Breast epithelium (tissue), 4 donors: ENCODE measurements at regions not wholly inside any gene's neighbourhood (a gene's known extent, or its start where the extent isn't known, plus 50 kb on each side); places are given as distances from the start of the nearest gene placed in this dataset.
A peak's percentile ranks its signal among the peaks of the same experiment; 100 is the strongest.

Experiments
- DNase-seq, 2 donors: peaks; one replicate each; pipeline ENCODE4 v3.0.0-alpha.2; 2019; ENCODE audit warnings: low spot score in 2 of 2
- H3K27ac ChIP-seq, 2 donors: fragments of 200-600 bp; sonication (generic) in 1 of 2; one replicate each; pipeline ENCODE4 v1.5.1; 2016 to 2019; ENCODE audit warnings: mild to moderate bottlenecking in 1 of 2
- H3K27me3 ChIP-seq, 2 donors: fragments of 200-600 bp; sonication (generic) in 1 of 2; one replicate each; pipeline versions ENCODE4 v1.5.1 to v1.6.0; 2017 to 2019; ENCODE audit warnings: control low read depth in 1 of 2, mild to moderate bottlenecking in 1 of 2
- H3K36me3 ChIP-seq: fragments of 200-600 bp; one replicate; pipeline ENCODE4 v1.5.1; 2019
- H3K4me1 ChIP-seq, 2 donors: fragments of 200-600 bp; sonication (generic); one replicate each; pipeline ENCODE4 v1.5.1; 2016 to 2019; ENCODE audit warnings: control low read depth in 1 of 2
- H3K4me3 ChIP-seq, 3 donors: fragments of 200-600 bp; sonication (generic); 1 replicate in 2 of 3; 2 replicates in 1 of 3; pipeline ENCODE4 v1.5.1; 2016 to 2019; ENCODE audit warnings: mild to moderate bottlenecking in 3 of 3, moderate library complexity in 2 of 3
- H3K9me3 ChIP-seq, 2 donors: fragments of 200-600 bp; sonication (generic) in 1 of 2; one replicate each; pipeline ENCODE4 v1.5.1; 2016 to 2019; ENCODE audit warnings: control low read depth in 1 of 2
- POLR2A ChIP-seq: fragments of 450-650 bp; IDR thresholded peaks from one replicate; pipeline ENCODE4 v1.6.1; 2016; ENCODE audit warnings: antibody characterized with exemption, mild to moderate bottlenecking, moderate library complexity
- POLR2AphosphoS5 ChIP-seq, 3 donors: sonication (generic); formaldehyde crosslinking; IDR thresholded peaks; one replicate each; pipeline ENCODE4 v1.6.1; 2017; ENCODE audit warnings: antibody characterized with exemption in 3 of 3
- intact Hi-C: fragments of 100-400 bp; cut with DNase I; formaldehyde crosslinking; loops from one replicate; pipeline ENCODE4 v1.15.1; 2023; ENCODE audit warnings: low total_unique reads
- TF ChIP-seq, protein P1 (sequence below), 3 donors: fragments of 450-650 bp; IDR thresholded peaks; one replicate each; pipeline ENCODE4 v1.5.1; 2016 to 2017; ENCODE audit warnings: antibody characterized with exemption in 3 of 3, mild to moderate bottlenecking in 3 of 3, moderate library complexity in 3 of 3

DNA sequence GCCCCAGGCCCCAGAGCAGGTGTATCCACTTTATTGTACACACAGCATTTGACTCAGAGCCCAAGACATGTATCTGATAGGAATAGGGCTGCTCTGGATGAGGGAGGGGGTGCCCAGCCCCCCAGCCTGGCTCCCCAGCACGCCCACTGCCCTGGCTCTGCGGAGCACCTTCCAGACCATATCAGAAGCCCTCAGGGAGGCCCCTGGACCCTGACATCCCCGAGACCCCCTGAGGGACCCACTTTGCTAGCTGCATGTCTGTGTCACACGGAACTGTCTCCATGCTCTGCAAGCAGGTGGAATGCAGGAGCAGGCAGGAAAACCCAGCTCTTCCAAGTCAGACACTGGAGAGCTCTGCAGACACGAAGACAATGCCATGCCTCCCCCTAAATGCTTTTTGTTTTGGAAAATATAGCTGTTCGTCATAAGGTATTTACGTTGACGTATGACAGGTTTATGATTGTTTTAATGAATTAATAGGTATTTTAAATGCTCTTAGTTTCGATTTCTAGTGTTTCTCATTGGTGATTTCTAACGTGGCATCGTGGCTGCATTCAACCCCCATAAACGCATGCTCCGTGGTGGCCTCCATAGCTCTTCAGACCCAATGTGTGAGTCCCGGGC is 92.8 kb upstream of the INSIG1 start:
- H3K27ac ChIP-seq = peak overlapping the region; percentile 70 to 94
- no peaks in the 10 kb centered on the region for H3K9me3 ChIP-seq
- H3K4me1 ChIP-seq = no peaks in the 10 kb centered on the region
- intact Hi-C loops = no loop called here
- DNase-seq = peak in 1 of 2 donors; percentile 34
- peak overlapping the region; percentile 37 to 63 (median 51) for H3K4me3 ChIP-seq
- TF ChIP-seq POLR2A = no peak
- no peak for TF ChIP-seq POLR2AphosphoS5 (IDR thresholded peaks at IDR 0.05)
- TF ChIP-seq, protein P1, sequence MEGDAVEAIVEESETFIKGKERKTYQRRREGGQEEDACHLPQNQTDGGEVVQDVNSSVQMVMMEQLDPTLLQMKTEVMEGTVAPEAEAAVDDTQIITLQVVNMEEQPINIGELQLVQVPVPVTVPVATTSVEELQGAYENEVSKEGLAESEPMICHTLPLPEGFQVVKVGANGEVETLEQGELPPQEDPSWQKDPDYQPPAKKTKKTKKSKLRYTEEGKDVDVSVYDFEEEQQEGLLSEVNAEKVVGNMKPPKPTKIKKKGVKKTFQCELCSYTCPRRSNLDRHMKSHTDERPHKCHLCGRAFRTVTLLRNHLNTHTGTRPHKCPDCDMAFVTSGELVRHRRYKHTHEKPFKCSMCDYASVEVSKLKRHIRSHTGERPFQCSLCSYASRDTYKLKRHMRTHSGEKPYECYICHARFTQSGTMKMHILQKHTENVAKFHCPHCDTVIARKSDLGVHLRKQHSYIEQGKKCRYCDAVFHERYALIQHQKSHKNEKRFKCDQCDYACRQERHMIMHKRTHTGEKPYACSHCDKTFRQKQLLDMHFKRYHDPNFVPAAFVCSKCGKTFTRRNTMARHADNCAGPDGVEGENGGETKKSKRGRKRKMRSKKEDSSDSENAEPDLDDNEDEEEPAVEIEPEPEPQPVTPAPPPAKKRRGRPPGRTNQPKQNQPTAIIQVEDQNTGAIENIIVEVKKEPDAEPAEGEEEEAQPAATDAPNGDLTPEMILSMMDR (IDR thresholded peaks at IDR 0.05) = no peak
- no peaks in the 10 kb centered on the region for H3K27me3 ChIP-seq
- H3K36me3 ChIP-seq = no peaks in the 10 kb centered on the region

DNA sequence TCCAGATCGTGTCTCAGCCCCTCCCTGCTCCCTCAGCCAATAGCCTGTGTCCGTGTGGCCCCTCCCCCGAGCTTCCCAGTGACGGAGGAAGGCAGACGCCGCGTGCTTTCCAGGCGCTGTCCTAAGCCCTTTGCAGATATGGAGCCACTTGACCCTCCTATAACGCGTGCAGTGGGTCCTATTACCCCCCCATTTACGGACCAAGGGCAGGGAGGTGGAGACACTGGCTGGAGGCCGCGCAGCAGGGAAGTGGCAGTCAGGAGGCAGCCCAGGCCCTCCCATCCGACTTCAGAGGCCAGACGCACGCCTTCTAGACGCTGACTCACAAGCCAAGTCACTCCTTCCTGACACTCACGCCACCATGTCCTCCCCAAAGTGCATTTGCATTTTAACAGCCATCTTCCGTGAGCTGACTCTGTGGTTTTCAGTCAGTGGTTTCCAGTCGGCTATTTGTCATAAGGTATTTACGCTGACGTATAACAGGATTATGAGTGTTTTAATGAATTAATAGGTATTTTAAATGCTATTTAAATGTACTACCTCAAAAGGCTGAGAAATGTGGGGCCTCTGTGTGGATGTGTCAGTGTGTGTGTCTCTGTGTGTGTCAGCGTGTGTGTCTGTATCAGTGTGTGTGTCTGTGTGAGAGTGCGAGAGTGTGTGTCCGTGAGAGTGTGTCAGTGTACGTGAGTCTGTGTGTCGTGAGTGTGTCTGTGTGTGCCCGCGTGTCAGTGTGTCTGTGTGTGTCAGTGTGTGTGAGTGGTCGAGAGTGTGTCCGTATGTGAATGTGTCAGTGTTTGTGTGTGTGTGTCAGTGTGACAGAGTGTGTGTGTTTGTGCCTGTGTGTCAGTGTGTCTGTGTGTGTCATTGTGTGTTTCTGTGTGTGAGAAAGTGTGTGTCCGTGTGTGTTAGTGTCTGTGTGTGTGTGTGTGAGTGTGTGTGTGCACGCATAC is 92.0 kb upstream of the INSIG1 start:
- Histone ChIP-seq H3K27me3 (no peaks in the 10 kb centered on the region), H3K4me1 (no peaks in the 10 kb centered on the region), H3K4me3 (peak overlapping the region; percentile 37 to 63 (median 51)), H3K27ac (peak overlapping the region; percentile 70 to 94), H3K36me3 (no peaks in the 10 kb centered on the region), H3K9me3 (no peaks in the 10 kb centered on the region)
- intact Hi-C loops = no loop called here
- DNase-seq = peak; percentile 54 to 76
- TF ChIP-seq, protein P1 (IDR thresholded peaks at IDR 0.05) = no peak
- peak; percentile 52 to 73 (median 66) for TF ChIP-seq POLR2AphosphoS5 (IDR thresholded peaks at IDR 0.05)

DNA sequence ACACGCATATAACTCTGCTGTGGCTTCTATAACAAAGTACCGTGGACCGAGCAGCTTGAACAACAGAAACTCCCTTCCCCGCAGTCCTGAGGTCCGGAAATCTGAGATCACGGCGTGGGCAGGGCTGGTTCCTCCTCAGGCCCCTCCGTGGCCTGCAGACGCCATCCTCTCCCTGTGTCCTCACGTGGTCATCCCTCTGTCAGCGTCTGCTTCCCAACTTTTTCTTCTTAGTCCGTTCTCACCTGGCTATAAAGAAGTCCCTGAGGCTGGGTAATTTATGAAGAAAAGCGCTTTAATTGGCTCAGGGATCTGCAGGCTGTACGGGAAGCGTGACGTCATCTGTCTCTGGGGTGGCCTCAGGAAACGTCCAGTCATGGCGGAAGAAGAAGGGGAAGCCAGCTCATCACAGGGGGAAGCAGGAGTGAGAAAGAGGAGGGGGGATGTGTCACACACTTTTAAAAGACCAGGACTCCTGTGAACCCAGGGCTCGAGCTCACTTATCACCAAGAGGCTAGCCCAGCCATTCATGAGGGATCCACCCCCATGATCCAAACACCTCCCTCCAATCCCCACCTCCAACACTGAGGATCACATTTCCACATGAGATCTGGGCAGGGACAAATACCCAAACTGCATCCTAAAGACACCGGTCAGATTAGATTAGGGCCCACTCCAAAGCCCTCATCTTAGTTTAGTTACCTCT is 91.2 kb upstream of the INSIG1 start:
- H3K27me3 ChIP-seq = no peaks in the 10 kb centered on the region
- no peaks in the 10 kb centered on the region for H3K9me3 ChIP-seq
- TF ChIP-seq POLR2A = no peak
- TF ChIP-seq POLR2AphosphoS5 (IDR thresholded peaks at IDR 0.05) = peak in 1 of 3 donors; percentile 44
- TF ChIP-seq, protein P1 (IDR thresholded peaks at IDR 0.05) = no peak
- H3K4me3 ChIP-seq = peak overlapping the region; percentile 37 to 63 (median 51)
- peak in 1 of 2 donors; percentile 48 for DNase-seq
- no peaks in the 10 kb centered on the region for H3K36me3 ChIP-seq
- no peaks in the 10 kb centered on the region for H3K4me1 ChIP-seq
- intact Hi-C loops = no loop called here
- peak overlapping the region; percentile 70 to 94 for H3K27ac ChIP-seq

DNA sequence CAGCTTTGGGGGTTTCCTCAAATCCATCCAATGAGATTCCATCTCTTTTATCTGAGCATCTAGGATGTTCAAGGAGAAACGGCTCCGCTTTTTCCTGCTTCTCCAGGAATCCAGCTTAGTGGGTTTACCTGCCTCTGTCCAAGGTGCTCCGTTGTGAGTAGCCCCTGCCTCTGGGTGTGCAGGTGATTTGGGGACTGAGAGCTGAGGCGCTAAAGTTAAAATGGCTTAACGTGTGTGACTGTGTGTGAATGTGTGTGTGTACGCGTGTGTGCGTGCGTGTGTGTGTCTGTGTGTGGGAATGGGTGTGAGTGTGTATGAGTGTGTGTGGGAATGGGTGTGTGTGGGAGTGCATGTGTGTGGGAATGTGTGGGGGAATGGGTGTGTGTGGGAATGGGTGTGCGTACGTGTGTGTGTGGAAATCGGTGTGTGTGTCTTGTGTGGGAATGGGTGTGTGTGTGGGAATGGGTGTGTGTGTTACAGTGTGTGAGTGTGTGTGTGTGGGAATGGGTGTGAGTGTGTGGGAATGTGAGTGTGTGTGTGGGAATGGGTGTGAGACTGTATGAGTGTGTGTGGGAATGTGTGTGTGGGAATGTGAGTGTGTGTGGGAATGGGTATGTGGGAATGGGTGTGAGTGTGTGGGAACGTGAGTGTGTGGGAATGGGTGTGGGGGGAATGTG is 90.2 kb upstream of the INSIG1 start:
- Histone ChIP-seq H3K4me3 (no peak overlapping the region), H3K4me1 (no peaks in the 10 kb centered on the region), H3K27me3 (no peaks in the 10 kb centered on the region), H3K27ac (peak overlapping the region; percentile 70 to 94), H3K9me3 (no peaks in the 10 kb centered on the region), H3K36me3 (no peaks in the 10 kb centered on the region)
- intact Hi-C loops = no loop called here
- DNase-seq = no peak
- TF ChIP-seq, protein P1 (IDR thresholded peaks at IDR 0.05) = no peak
- TF ChIP-seq POLR2A (no peak), POLR2AphosphoS5 (IDR thresholded peaks at IDR 0.05) (no peak)
